ENCODE measurements at regions not wholly inside any gene's neighbourhood (a gene's known extent, or its start where the extent isn't known, plus 50 kb on each side); places are given as distances from the start of the nearest gene placed in this dataset.

DNA sequence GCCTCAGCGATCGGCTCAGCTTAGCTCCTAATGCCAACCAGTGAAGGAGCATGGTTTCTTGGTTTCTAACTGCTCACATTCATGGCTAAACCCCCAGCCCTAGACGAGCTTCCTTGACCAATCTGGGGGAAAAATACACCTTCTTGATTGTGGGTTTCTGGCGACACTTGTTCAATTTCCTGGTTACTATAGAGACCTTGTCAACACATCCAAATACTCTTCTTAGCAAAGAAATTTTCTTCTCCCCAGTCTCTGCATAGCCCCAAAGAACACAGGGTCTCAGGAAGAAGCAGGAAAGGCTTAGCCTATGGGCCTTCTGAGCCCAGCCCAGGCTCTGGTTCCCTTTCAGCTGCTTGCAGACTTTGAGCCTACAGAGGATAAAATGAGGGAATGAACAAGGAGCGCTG, 88.5 kb upstream of the SYT13 start:
- no TSS peak for BruUV-seq (replicated peaks)
- CTCF ChIA-PET (ENCODE audit: low intra/inter-chr PET ratio, low total read pairs), result no interaction called here
- POLR2A ChIA-PET, result no interaction called here
- 18% methylated on average over 5 of the region's 5 CpGs for WGBS (ENCODE audit: low lambda C conversion rate)
- Histone ChIP-seq H3K4me2 (ENCODE audit: low read depth, low read length) (no peak overlapping the region), H3K4me3 (replicated peaks in 1 of 3; ENCODE audit: insufficient read depth in 1 of 3, low read depth in 2 of 3, low read length in 3 of 3) (no peak overlapping the region), H3K27ac (ENCODE audit: extremely low read length, insufficient read depth, low read length) (no peak overlapping the region), H3K9ac (ENCODE audit: insufficient read depth, low read depth, low read length) (no peak overlapping the region), H3K4me1 (ENCODE audit: insufficient read depth, low read length) (0 out of 2 replicates have a peak, but pooled peaks cover 5% of the 10 kb centered on the region), H3K9me3 (ENCODE audit: low read length) (no peaks in the 10 kb centered on the region), H4K20me1 (ENCODE audit: insufficient read depth, low read length) (no peaks in the 10 kb centered on the region), H2AFZ (ENCODE audit: low read length) (no peak overlapping the region), H3K27me3 (ENCODE audit: control insufficient read depth in 1 of 2, insufficient read depth in 2 of 2, low read length in 2 of 2) (peaks cover 0 to 21% of the 10 kb centered on the region in 2 experiments; a peak in 3 of 5 replicates), H3K79me2 (ENCODE audit: insufficient read depth, low read length) (no peaks in the 10 kb centered on the region), H3K36me3 (replicated peaks in 1 of 2; ENCODE audit: control insufficient read depth in 1 of 2, insufficient read depth in 2 of 2, low read length in 2 of 2) (no peaks in the 10 kb centered on the region)
- in situ Hi-C loops (cut with HindIII; ENCODE audit: extremely low pct_ligation_motif_present, low pct_unique_long_range_greater_than_20kb), result loop anchor here (5.0 kb wide), 2 partner anchors 278 to 398 kb away; no protein-coding TSS in a partner anchor
- ATAC-seq, result no peak
- intact Hi-C loops (cut with micrococcal nuclease; ENCODE audit: unreplicated experiment), result loop anchor here (10.0 kb wide), 1 partner anchor 60 kb away; no protein-coding TSS in a partner anchor
- DNase-seq (ENCODE audit: low spot score), result no peak
- no peak for FAIRE-seq
- TF ChIP-seq, protein P1, sequence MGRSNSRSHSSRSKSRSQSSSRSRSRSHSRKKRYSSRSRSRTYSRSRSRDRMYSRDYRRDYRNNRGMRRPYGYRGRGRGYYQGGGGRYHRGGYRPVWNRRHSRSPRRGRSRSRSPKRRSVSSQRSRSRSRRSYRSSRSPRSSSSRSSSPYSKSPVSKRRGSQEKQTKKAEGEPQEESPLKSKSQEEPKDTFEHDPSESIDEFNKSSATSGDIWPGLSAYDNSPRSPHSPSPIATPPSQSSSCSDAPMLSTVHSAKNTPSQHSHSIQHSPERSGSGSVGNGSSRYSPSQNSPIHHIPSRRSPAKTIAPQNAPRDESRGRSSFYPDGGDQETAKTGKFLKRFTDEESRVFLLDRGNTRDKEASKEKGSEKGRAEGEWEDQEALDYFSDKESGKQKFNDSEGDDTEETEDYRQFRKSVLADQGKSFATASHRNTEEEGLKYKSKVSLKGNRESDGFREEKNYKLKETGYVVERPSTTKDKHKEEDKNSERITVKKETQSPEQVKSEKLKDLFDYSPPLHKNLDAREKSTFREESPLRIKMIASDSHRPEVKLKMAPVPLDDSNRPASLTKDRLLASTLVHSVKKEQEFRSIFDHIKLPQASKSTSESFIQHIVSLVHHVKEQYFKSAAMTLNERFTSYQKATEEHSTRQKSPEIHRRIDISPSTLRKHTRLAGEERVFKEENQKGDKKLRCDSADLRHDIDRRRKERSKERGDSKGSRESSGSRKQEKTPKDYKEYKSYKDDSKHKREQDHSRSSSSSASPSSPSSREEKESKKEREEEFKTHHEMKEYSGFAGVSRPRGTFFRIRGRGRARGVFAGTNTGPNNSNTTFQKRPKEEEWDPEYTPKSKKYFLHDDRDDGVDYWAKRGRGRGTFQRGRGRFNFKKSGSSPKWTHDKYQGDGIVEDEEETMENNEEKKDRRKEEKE (IDR thresholded peaks at IDR 0.05), result no peak
- TF ChIP-seq ZNF354B (CRISPR knock-in tag; IDR thresholded peaks at IDR 0.05) (no peak), TBL1XR1 (IDR thresholded peaks at IDR 0.05; ENCODE audit: borderline replicate concordance, low read length, partially characterized antibody) (no peak)

DNA sequence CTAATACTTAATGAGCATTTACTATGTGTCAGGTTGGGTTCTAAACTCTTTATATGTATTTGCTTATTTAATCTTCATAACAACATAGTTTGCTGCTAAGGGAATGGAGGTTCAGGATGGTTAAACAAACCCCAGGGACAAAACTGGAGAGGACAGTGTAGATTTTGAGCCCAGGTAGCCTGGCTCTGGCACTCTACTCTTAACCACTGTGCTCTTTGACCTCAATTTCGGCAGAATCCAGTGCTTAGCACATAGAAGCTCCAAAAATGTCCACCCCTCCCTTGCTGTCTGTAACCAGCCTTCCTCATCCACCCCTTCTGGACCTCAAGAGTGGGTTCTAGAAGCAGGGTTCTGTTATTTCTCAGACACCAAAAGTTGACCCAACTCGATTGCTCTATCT, 88.0 kb upstream of the SYT13 start:
- no TSS peak for BruUV-seq (replicated peaks)
- 2% methylated on average over 2 of the region's 2 CpGs for WGBS (ENCODE audit: low lambda C conversion rate)
- no peak overlapping the region for H3K4me2 ChIP-seq (ENCODE audit: low read depth, low read length)
- H3K79me2 ChIP-seq (ENCODE audit: insufficient read depth, low read length), result no peaks in the 10 kb centered on the region
- ATAC-seq (no peak), FAIRE-seq (no peak), DNase-seq (ENCODE audit: low spot score) (no peak)
- no peak overlapping the region for H3K27ac ChIP-seq (ENCODE audit: extremely low read length, insufficient read depth, low read length)
- no peak overlapping the region for H3K9ac ChIP-seq (ENCODE audit: insufficient read depth, low read depth, low read length)
- H3K9me3 ChIP-seq (ENCODE audit: low read length), result no peaks in the 10 kb centered on the region
- ChIA-PET CTCF (ENCODE audit: low intra/inter-chr PET ratio, low total read pairs) (no interaction called here), POLR2A (no interaction called here)
- 0 out of 2 replicates have a peak, but pooled peaks cover 5% of the 10 kb centered on the region for H3K4me1 ChIP-seq (ENCODE audit: insufficient read depth, low read length)
- no peak overlapping the region for H2AFZ ChIP-seq (ENCODE audit: low read length)
- H3K4me3 ChIP-seq (replicated peaks in 1 of 3; ENCODE audit: insufficient read depth in 1 of 3, low read depth in 2 of 3, low read length in 3 of 3), result no peak overlapping the region
- in situ Hi-C loops (cut with HindIII; ENCODE audit: extremely low pct_ligation_motif_present, low pct_unique_long_range_greater_than_20kb), result loop anchor here (5.0 kb wide), 2 partner anchors 278 to 398 kb away; no protein-coding TSS in a partner anchor
- intact Hi-C loops (cut with micrococcal nuclease; ENCODE audit: unreplicated experiment), result loop anchor here (10.0 kb wide), 1 partner anchor 61 kb away; no protein-coding TSS in a partner anchor
- no peaks in the 10 kb centered on the region for H3K36me3 ChIP-seq (replicated peaks in 1 of 2; ENCODE audit: control insufficient read depth in 1 of 2, insufficient read depth in 2 of 2, low read length in 2 of 2)
- H4K20me1 ChIP-seq (ENCODE audit: insufficient read depth, low read length), result no peaks in the 10 kb centered on the region
- H3K27me3 ChIP-seq (ENCODE audit: control insufficient read depth in 1 of 2, insufficient read depth in 2 of 2, low read length in 2 of 2), result peaks cover 0 to 26% of the 10 kb centered on the region in 2 experiments; a peak in 4 of 5 replicates
- TF ChIP-seq, protein P2, sequence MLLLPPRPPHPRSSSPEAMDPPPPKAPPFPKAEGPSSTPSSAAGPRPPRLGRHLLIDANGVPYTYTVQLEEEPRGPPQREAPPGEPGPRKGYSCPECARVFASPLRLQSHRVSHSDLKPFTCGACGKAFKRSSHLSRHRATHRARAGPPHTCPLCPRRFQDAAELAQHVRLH (CRISPR knock-in tag; IDR thresholded peaks at IDR 0.05; ENCODE audit: borderline replicate concordance, low read depth), result no peak
- no peak for TF ChIP-seq NCOR1 (IDR thresholded peaks at IDR 0.05; ENCODE audit: borderline replicate concordance, low read length)
- no peak for TF ChIP-seq RXRB (CRISPR knock-in tag; IDR thresholded peaks at IDR 0.05; ENCODE audit: borderline replicate concordance)
- no peak for TF ChIP-seq ZNF451 (CRISPR knock-in tag; IDR thresholded peaks at IDR 0.05)
- no peak for TF ChIP-seq RNF2 (conservative IDR thresholded peaks at IDR 0.05; ENCODE audit: low read depth)
- no peak for TF ChIP-seq NFIC (IDR thresholded peaks at IDR 0.05; ENCODE audit: low read length)
- no peak for TF ChIP-seq PHB2 (IDR thresholded peaks at IDR 0.05; ENCODE audit: partially characterized antibody)
- TF ChIP-seq KLF16 (CRISPR knock-in tag; IDR thresholded peaks at IDR 0.05), result no peak
- no peak for TF ChIP-seq ZNF343 (CRISPR knock-in tag; IDR thresholded peaks at IDR 0.05)
- TF ChIP-seq U2AF2 (IDR thresholded peaks at IDR 0.05; ENCODE audit: low read depth, low read length), result no peak
- no peak for TF ChIP-seq ZSCAN20 (CRISPR knock-in tag; IDR thresholded peaks at IDR 0.05; ENCODE audit: borderline replicate concordance)
- no peak for TF ChIP-seq HNF4A (CRISPR knock-in tag; IDR thresholded peaks at IDR 0.05)
- TF ChIP-seq BRD4 (CRISPR knock-in tag; IDR thresholded peaks at IDR 0.05), result no peak
- TF ChIP-seq ZNF75D (CRISPR knock-in tag; IDR thresholded peaks at IDR 0.05; ENCODE audit: borderline replicate concordance), result no peak
- no peak for TF ChIP-seq SUZ12 (IDR thresholded peaks at IDR 0.05; ENCODE audit: low read depth, low read length)
- TF ChIP-seq ZNF570 (CRISPR knock-in tag; IDR thresholded peaks at IDR 0.05; ENCODE audit: borderline replicate concordance), result no peak
